A549 (cell line): ENCODE measurements at regions not wholly inside any gene's neighbourhood (a gene's known extent, or its start where the extent isn't known, plus 50 kb on each side); places are given as distances from the start of the nearest gene placed in this dataset.

ENCODE experiments used
- ATAC-seq, 2 experiments: fragments of 200-7000 bp in 1 of 2; fragments of >200 bp in 1 of 2; cut with Nextera tagmentation in 1 of 2; cut with Tn5 transposase in 1 of 2; 3 replicates each; pipeline versions ENCODE4 v1.8.0 to v1.9.1; 2018 to 2020; ENCODE audit warnings: mild to moderate bottlenecking in 1 of 2, moderate library complexity in 1 of 2
- CTCF ChIA-PET: fragments of 300-600 bp; sonication (Branson Sonifier 250); formaldehyde crosslinking; extraction: SDS; loops from one replicate; lab custom pipeline; 2021; ENCODE audit warnings: antibody characterized with exemption, inconsistent platforms; lab: Yijun Ruan, JAX
- POLR2A ChIA-PET: fragments of 350-600 bp; formaldehyde crosslinking; extraction: SDS; loops from one replicate; lab custom pipeline; 2021; ENCODE audit warnings: antibody characterized with exemption, inconsistent platforms; lab: Yijun Ruan, JAX
- DNase-seq, 2 experiments: peaks; one replicate each; pipeline versions ENCODE4 v3.0.0 to v3.0.0-alpha.2; 2011 to 2016; ENCODE audit warnings: low read depth in 1 of 2, low spot score in 1 of 2
- FAIRE-seq: peaks from 2 replicates; lab custom pipeline; 2011; peaks lifted over from hg19 to GRCh38; lab: Jason Lieb, UNC
- H3K27ac ChIP-seq, 2 experiments: fragments of >200 bp; sonication (Bioruptor Twin); formaldehyde crosslinking; 3 replicates each; pipeline ENCODE4 v1.5.1; 2016 to 2017
- H3K4me1 ChIP-seq: fragments of >200 bp; sonication (Bioruptor Twin); formaldehyde crosslinking; 3 replicates; pipeline ENCODE4 v1.6.1; 2016
- H3K4me2 ChIP-seq: fragments of >200 bp; sonication (Bioruptor Twin); formaldehyde crosslinking; 3 replicates; pipeline ENCODE4 v1.6.1; 2016
- H3K4me3 ChIP-seq: fragments of >200 bp; sonication (Bioruptor Twin); formaldehyde crosslinking; 3 replicates; pipeline ENCODE4 v1.5.1; 2016
- H3K9me3 ChIP-seq: fragments of >200 bp; sonication (Bioruptor Twin); formaldehyde crosslinking; 3 replicates; pipeline ENCODE4 v1.6.1; 2016
- ATOH8 ChIP-seq: fragments of 250-450 bp; sonication (Bioruptor Pico); IDR thresholded peaks from 2 replicates; pipeline ENCODE4 v1.5.0; 2020; ENCODE audit warnings: low read depth, mild to moderate bottlenecking, moderate library complexity
- BHLHE40 ChIP-seq: IDR thresholded peaks from 2 replicates; pipeline ENCODE4 v1.6.1; 2012; ENCODE audit warnings: low read depth, low read length, inconsistent platforms
- CBX2 ChIP-seq: fragments of 200-600 bp; sonication (generic); IDR thresholded peaks from 2 replicates; pipeline ENCODE4 v1.6.1; 2016; ENCODE audit warnings: low read depth, mild to moderate bottlenecking, borderline replicate concordance
- CBX8 ChIP-seq: fragments of 200-600 bp; sonication (generic); IDR thresholded peaks from 2 replicates; pipeline ENCODE4 v1.6.1; 2016
- CEBPB ChIP-seq, 2 experiments: fragments of >200 bp in 1 of 2; sonication (Bioruptor Twin) in 1 of 2; formaldehyde crosslinking in 1 of 2; IDR thresholded peaks; 2 replicates each; pipeline ENCODE4 v1.6.1; 2012 to 2016
- CHD2 ChIP-seq: fragments of 150-350 bp; IDR thresholded peaks from 2 replicates; pipeline ENCODE4 v1.6.1; 2014; ENCODE audit warnings: low read length; ENCODE audit not compliant: partially characterized antibody
- EHF ChIP-seq: fragments of 250-450 bp; sonication (Bioruptor Pico); IDR thresholded peaks from 2 replicates; pipeline ENCODE4 v1.5.0; 2020; ENCODE audit warnings: mild to moderate bottlenecking
- EHMT2 ChIP-seq: fragments of 200-600 bp; sonication (generic); IDR thresholded peaks from 2 replicates; pipeline ENCODE4 v1.6.1; 2016; ENCODE audit warnings: antibody characterized with exemption, low read depth, mild to moderate bottlenecking, moderate library complexity
- ESRRA ChIP-seq: fragments of 150-350 bp; IDR thresholded peaks from 2 replicates; pipeline ENCODE4 v1.6.1; 2014; ENCODE audit warnings: mild to moderate bottlenecking, low read length, borderline replicate concordance
- FOSL2 ChIP-seq, 2 experiments: fragments of 450-650 bp in 1 of 2; fragments of >200 bp in 1 of 2; sonication (Bioruptor Twin) in 1 of 2; formaldehyde crosslinking; IDR thresholded peaks; 2 replicates each; pipeline versions ENCODE4 v1.5.0 to v1.6.1; 2016 to 2020; ENCODE audit warnings: mild to moderate bottlenecking in 1 of 2, moderate library complexity in 1 of 2
- HEYL ChIP-seq: fragments of 250-450 bp; sonication (Bioruptor Pico); IDR thresholded peaks from 2 replicates; pipeline ENCODE4 v1.8.0; 2021; ENCODE audit warnings: mild to moderate bottlenecking, moderate library complexity
- JUN ChIP-seq, 2 experiments: fragments of >200 bp; sonication (Bioruptor Twin); formaldehyde crosslinking; IDR thresholded peaks; 2 replicates in 1 of 2; 3 replicates in 1 of 2; pipeline ENCODE4 v1.6.1; 2016 to 2017
- JUNB ChIP-seq: fragments of >200 bp; sonication (Bioruptor Twin); formaldehyde crosslinking; IDR thresholded peaks from 2 replicates; pipeline ENCODE4 v1.6.1; 2016
- KDM1A ChIP-seq: fragments of 200-600 bp; sonication (generic); IDR thresholded peaks from 2 replicates; pipeline ENCODE4 v1.6.1; 2016; ENCODE audit warnings: low read depth, mild to moderate bottlenecking
- MAFK ChIP-seq: fragments of 450-650 bp; IDR thresholded peaks from 2 replicates; pipeline ENCODE4 v1.6.1; 2014; ENCODE audit not compliant: partially characterized antibody
- MAX ChIP-seq: IDR thresholded peaks from 2 replicates; pipeline ENCODE4 v1.6.1; 2012
- MAZ ChIP-seq: fragments of 150-350 bp; IDR thresholded peaks from 2 replicates; pipeline ENCODE4 v1.6.1; 2014; ENCODE audit warnings: antibody characterized with exemption, low read depth, low read length, borderline replicate concordance
- MYC ChIP-seq: IDR thresholded peaks from 2 replicates; pipeline ENCODE4 v1.6.1; 2012; ENCODE audit warnings: mild to moderate bottlenecking, inconsistent platforms, low read length, improper control_type of control experiment, borderline replicate concordance
- NFE2L2 ChIP-seq: fragments of 150-350 bp; conservative IDR thresholded peaks from 2 replicates; pipeline ENCODE4 v1.6.1; 2014; ENCODE audit warnings: low read length
- POLR2A ChIP-seq: IDR thresholded peaks from 2 replicates; pipeline ENCODE4 v1.6.1; 2012; ENCODE audit warnings: mild to moderate bottlenecking, low read length
- POLR2AphosphoS2 ChIP-seq: conservative IDR thresholded peaks from 2 replicates; pipeline ENCODE4 v1.6.1; 2012; ENCODE audit warnings: low read length, improper control_type of control experiment, inconsistent platforms
- RAD21 ChIP-seq, 2 experiments: fragments of >200 bp in 1 of 2; sonication (Bioruptor Twin) in 1 of 2; formaldehyde crosslinking in 1 of 2; IDR thresholded peaks in 1 of 2; conservative IDR thresholded peaks in 1 of 2; 2 replicates in 1 of 2; 3 replicates in 1 of 2; pipeline ENCODE4 v1.6.1; 2012 to 2018; ENCODE audit warnings: inconsistent platforms in 1 of 2
- RARB ChIP-seq: fragments of 250-450 bp; sonication (Bioruptor Pico); IDR thresholded peaks from 2 replicates; pipeline ENCODE4 v1.8.0; 2021; ENCODE audit warnings: mild to moderate bottlenecking, moderate library complexity
- RCOR1 ChIP-seq: fragments of 150-350 bp; IDR thresholded peaks from 2 replicates; pipeline ENCODE4 v1.6.1; 2014; ENCODE audit warnings: antibody characterized with exemption, low read length, low read depth
- REST ChIP-seq: fragments of 200-600 bp; sonication (generic); IDR thresholded peaks from 2 replicates; pipeline ENCODE4 v1.6.1; 2016; ENCODE audit warnings: antibody characterized with exemption, mild to moderate bottlenecking, moderate library complexity
- RFX5 ChIP-seq: fragments of 450-650 bp; IDR thresholded peaks from 2 replicates; pipeline ENCODE4 v1.7.1; 2014; ENCODE audit warnings: antibody characterized with exemption, mild to moderate bottlenecking, moderate library complexity
- SREBF2 ChIP-seq: fragments of 450-650 bp; IDR thresholded peaks from 2 replicates; pipeline ENCODE4 v1.6.1; 2014; ENCODE audit warnings: mild to moderate bottlenecking, moderate library complexity
- TFCP2L1 ChIP-seq: fragments of 250-450 bp; sonication (Bioruptor Pico); IDR thresholded peaks from 2 replicates; pipeline ENCODE4 v1.5.0; 2021; ENCODE audit warnings: mild to moderate bottlenecking
- ZC3H11A ChIP-seq: fragments of 450-650 bp; IDR thresholded peaks from 2 replicates; pipeline ENCODE4 v1.6.1; 2014; ENCODE audit warnings: antibody characterized with exemption, mild to moderate bottlenecking
- ZFP36 ChIP-seq: fragments of 450-650 bp; IDR thresholded peaks from 2 replicates; pipeline ENCODE4 v1.6.1; 2014; ENCODE audit warnings: borderline replicate concordance; ENCODE audit not compliant: partially characterized antibody
- WGBS: methylation state at CpG from one replicate; pipeline ENCODE4 v1.1.6; 2017; ENCODE audit errors: missing lambda C conversion rate; 5-methylcytosine and 5-hydroxymethylcytosine counted together
- TF ChIP-seq, protein P1 (sequence below): fragments of >200 bp; sonication (Bioruptor Twin); formaldehyde crosslinking; IDR thresholded peaks from 2 replicates; pipeline ENCODE4 v1.6.1; 2016
- TF ChIP-seq, protein P2 (sequence below): fragments of 250-450 bp; sonication (Bioruptor Pico); IDR thresholded peaks from 2 replicates; pipeline ENCODE4 v1.5.0; 2021; ENCODE audit warnings: mild to moderate bottlenecking, moderate library complexity, borderline replicate concordance
- TF ChIP-seq, protein P3 (sequence below): IDR thresholded peaks from 2 replicates; pipeline ENCODE4 v1.6.1; 2012; ENCODE audit warnings: low read depth, borderline replicate concordance

DNA sequence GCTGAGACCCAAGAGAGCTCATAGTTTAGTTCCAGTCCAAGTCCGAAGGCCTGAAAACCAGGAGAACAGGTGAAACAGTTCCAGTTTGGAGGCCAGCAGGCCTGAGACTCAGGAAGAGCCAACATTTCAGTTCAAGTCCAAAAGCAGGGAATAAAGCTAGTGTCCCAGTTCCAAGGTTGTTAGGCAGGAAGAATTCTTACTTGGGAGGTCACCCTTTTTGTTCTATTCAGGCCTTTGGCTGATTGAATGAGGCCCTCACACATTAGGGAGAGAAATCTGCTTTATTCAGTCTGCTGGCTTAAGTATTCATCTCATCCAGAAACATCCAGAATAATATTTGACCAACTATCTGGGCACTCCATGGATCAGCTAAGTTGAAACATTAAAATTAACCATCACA is 294.6 kb downstream of the PCNX1 start:
- Histone ChIP-seq H3K27ac (no peak overlapping the region), H3K9me3 (no peaks in the 10 kb centered on the region), H3K4me1 (no peaks in the 10 kb centered on the region), H3K4me3 (no peak overlapping the region), H3K4me2 (no peak overlapping the region)
- DNase-seq (no peak), ATAC-seq (no peak), FAIRE-seq (no peak)
- WGBS: 73% methylated on average over 1 of the region's 1 CpG
- TF ChIP-seq CHD2: no peak
- TF ChIP-seq POLR2A: no peak
- no peak for TF ChIP-seq MAX
- TF ChIP-seq RFX5: no peak
- TF ChIP-seq ESRRA: no peak
- TF ChIP-seq HEYL (CRISPR knock-in tag): no peak
- TF ChIP-seq TFCP2L1: no peak
- no peak for TF ChIP-seq RAD21 (conservative IDR thresholded peaks at IDR 0.05 in 1 of 2, IDR thresholded peaks at IDR 0.05 in 1 of 2)
- no peak for TF ChIP-seq EHMT2
- TF ChIP-seq MYC: no peak
- no peak for TF ChIP-seq REST
- TF ChIP-seq BHLHE40: no peak
- TF ChIP-seq POLR2AphosphoS2: no peak
- TF ChIP-seq JUN (IDR thresholded peaks at IDR 0.05): no peak
- no peak for TF ChIP-seq CBX8
- TF ChIP-seq, protein P1, sequence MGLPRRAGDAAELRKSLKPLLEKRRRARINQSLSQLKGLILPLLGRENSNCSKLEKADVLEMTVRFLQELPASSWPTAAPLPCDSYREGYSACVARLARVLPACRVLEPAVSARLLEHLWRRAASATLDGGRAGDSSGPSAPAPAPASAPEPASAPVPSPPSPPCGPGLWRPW: no peak
- TF ChIP-seq CEBPB (IDR thresholded peaks at IDR 0.05): no peak
- TF ChIP-seq ZFP36: no peak
- CTCF ChIA-PET: interaction anchor here (1.1 kb wide), 1 partner anchor 551 kb away, joined by 3 read pairs; no protein-coding TSS in a partner anchor
- POLR2A ChIA-PET: no interaction called here

DNA sequence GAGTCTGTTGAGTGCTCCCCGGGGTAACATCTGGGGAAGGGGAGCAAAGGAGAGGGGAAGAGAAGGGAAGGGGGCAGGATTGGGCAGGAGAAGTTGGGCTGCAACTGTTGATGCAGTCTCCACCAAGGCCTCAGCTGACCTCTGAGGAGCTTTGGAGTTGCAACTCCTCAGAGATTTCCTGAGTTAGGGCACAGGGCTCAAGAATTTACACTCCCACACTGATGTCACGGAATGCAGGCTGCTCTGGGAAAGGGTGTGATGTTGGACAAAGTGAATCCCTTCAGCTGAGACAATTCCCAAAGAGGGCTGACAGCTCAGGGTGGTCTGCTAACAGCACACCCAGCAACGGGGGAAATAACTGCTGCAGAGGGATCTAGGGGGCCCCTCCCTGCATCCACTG is 295.6 kb downstream of the PCNX1 start:
- WGBS: 4% methylated on average over 3 of the region's 3 CpGs
- H3K9me3 ChIP-seq: no peaks in the 10 kb centered on the region
- ATAC-seq (no peak), DNase-seq (no peak), FAIRE-seq (no peak)
- ChIA-PET POLR2A (no interaction called here), CTCF (interaction anchor here (1.1 kb wide), 1 partner anchor 550 kb away, joined by 3 read pairs; no protein-coding TSS in a partner anchor)
- H3K4me2 ChIP-seq: no peak overlapping the region
- H3K4me1 ChIP-seq: no peaks in the 10 kb centered on the region
- no peak overlapping the region for H3K27ac ChIP-seq
- H3K4me3 ChIP-seq: no peak overlapping the region
- TF ChIP-seq MAFK (no peak), CHD2 (no peak), CBX2 (no peak), RCOR1 (no peak), KDM1A (no peak), CBX8 (no peak), ATOH8 (CRISPR knock-in tag) (no peak), MAZ (no peak), NFE2L2 (no peak), JUNB (no peak), EHF (CRISPR knock-in tag) (no peak), ZC3H11A (no peak), SREBF2 (no peak), RARB (no peak), FOSL2 (IDR thresholded peaks at IDR 0.05) (no peak), FOSL2 (CRISPR knock-in tag; IDR thresholded peaks at IDR 0.05) (no peak)
- TF ChIP-seq, protein P2, sequence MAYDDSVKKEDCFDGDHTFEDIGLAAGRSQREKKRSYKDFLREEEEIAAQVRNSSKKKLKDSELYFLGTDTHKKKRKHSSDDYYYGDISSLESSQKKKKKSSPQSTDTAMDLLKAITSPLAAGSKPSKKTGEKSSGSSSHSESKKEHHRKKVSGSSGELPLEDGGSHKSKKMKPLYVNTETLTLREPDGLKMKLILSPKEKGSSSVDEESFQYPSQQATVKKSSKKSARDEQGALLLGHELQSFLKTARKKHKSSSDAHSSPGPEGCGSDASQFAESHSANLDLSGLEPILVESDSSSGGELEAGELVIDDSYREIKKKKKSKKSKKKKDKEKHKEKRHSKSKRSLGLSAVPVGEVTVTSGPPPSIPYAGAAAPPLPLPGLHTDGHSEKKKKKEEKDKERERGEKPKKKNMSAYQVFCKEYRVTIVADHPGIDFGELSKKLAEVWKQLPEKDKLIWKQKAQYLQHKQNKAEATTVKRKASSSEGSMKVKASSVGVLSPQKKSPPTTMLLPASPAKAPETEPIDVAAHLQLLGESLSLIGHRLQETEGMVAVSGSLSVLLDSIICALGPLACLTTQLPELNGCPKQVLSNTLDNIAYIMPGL: no peak
- TF ChIP-seq, protein P3, sequence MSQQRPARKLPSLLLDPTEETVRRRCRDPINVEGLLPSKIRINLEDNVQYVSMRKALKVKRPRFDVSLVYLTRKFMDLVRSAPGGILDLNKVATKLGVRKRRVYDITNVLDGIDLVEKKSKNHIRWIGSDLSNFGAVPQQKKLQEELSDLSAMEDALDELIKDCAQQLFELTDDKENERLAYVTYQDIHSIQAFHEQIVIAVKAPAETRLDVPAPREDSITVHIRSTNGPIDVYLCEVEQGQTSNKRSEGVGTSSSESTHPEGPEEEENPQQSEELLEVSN: no peak
